ENCODE measurements at regions not wholly inside any gene's neighbourhood (a gene's known extent, or its start where the extent isn't known, plus 50 kb on each side); places are given as distances from the start of the nearest gene placed in this dataset.

- DNase-seq (ENCODE audit: low read depth in 2 of 2) = no peak
These were observed 170.3 kb downstream of the NUP210 start for GRCh38 chr3:13249664-13250390.

GRCh38 chr3:13248640-13249039 lies 171.5 kb downstream of the NUP210 start:
- no peak for DNase-seq (ENCODE audit: low read depth in 2 of 2)

DNA sequence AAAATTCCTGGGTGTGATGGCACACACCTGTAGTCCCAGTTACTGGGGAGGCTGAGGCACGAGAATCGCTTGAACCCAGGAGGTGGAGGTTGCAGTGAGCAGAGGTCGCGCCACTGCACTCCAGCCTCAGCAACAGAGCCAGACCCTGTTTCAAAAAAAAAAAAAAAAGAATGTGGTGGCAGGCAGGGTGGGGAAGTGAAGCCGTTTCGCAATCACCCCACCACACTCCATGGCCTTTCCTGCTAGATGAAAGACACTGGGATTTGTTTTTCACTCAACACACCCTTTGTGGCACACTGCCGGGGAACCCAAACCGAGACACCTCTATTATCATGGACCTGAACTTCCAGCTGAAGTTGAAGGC lies 172.4 kb upstream of the IQSEC1 start:
- DNase-seq (ENCODE audit: low read depth in 2 of 2) = no peak

GRCh38 chr3:13243586-13243985 lies 170.4 kb upstream of the IQSEC1 start:
- no peak for DNase-seq (ENCODE audit: low read depth in 2 of 2)

- no peak for DNase-seq (ENCODE audit: low read depth in 2 of 2)
These were observed 169.1 kb upstream of the IQSEC1 start for GRCh38 chr3:13242364-13242737.

- DNase-seq (ENCODE audit: low read depth in 2 of 2) = no peak
These were observed 168.6 kb upstream of the IQSEC1 start for GRCh38 chr3:13241621-13242363.

- no peak for DNase-seq (ENCODE audit: low read depth in 2 of 2)
These were observed 167.8 kb upstream of the IQSEC1 start for GRCh38 chr3:13240928-13241618.

DNA sequence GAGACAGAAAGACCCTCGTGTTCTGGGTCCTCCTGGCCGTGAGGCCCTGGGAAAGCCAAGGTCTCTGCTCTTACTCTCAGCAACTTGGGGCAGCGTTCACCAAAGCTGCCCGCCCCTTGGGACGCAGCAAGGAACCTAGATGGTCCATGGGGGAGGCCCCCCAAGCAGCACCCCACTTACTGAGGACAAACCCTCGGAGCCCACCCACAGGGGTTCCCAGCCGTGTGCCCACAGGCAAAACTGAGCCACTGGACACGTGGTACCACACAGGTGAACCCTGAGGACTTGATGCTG lies 166.2 kb upstream of the IQSEC1 start:
- no peak for DNase-seq (ENCODE audit: low read depth in 2 of 2)

GRCh38 chr3:13238687-13239466 lies 165.6 kb upstream of the IQSEC1 start:
- no peak for DNase-seq (ENCODE audit: low read depth in 2 of 2)

DNA sequence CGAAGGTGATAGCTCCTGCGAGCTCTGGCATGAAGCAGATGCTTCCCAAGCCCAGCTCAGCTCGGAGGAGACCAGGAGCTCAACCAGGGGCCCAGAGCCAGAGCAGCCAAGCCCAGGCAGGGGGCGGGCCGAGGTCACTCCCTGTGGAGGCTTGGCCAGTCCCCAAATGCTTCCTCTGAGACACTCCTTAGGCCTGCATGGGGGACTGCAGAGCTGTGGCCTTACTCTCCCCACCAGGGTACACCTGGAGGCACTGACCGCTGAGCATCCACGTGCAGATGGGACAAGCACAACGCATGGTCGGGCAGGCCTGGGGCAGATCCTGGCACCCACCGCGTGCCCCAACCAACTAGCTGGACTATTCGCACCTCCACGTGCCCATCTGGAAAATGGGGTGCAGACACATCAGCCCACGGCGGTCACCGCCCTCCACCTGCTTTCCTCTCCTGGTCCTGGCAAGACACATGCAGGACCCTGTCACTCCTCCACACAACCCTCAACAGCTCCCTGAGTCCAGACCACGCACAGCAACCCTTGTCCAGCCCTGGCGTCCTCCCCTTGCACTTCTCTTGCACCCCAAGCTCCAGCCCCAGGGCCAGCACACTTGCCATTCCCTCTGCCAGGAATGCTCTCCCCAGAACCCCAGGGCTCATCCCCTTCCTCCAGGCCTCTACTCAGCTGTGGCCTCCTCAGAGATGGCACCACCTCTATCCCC lies 164.7 kb upstream of the IQSEC1 start:
- DNase-seq (ENCODE audit: low read depth in 2 of 2) = no peak

- DNase-seq (ENCODE audit: low read depth in 2 of 2) = no peak
These were observed 163.4 kb upstream of the IQSEC1 start for GRCh38 chr3:13236557-13237173.

DNA sequence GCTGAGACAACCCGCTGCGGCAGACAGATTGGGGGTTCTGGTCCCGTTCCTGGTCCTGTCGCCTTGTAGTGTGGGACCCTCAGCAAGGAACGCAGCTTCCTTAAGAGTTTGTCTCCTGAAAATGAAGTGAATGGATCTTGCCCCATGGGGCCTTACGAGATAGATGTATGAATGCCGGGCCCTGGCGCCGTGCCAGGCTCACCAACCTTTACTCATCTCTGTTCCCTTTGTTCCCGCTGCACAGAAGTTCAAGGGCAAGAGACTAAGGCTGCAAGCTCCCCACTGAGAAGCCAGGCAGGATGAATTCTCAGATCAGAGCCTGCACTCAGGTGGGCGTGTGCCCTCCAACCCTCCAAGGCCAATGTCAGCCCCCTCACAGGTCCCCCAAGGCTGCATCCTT lies 162.7 kb upstream of the IQSEC1 start:
- no peak for DNase-seq (ENCODE audit: low read depth in 2 of 2)

GRCh38 chr3:13235079-13235478 lies 161.8 kb upstream of the IQSEC1 start:
- DNase-seq (ENCODE audit: low read depth in 2 of 2) = no peak

DNA sequence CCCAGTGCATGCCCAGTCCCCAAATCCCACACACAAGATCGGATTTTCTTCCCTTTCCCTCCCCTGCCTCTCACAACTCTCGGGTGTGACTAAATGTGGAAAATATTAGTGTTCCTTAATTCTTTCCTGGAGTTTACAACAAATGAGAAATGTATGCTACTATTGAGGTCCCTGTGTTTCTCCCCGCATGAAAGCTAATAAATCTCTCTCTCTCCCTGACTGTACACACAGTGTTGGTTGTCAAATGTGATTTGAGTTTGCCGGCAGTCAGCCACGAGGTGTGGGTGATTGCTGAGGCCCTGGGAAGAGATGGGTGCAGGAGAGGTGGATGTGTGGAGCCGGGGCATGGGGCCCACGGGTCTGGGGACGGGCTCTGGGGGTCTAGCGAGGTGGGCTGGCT lies 161.4 kb upstream of the IQSEC1 start:
- DNase-seq (ENCODE audit: low read depth in 2 of 2) = no peak

GRCh38 chr3:13233487-13234485 lies 160.6 kb upstream of the IQSEC1 start:
- no peak for DNase-seq (ENCODE audit: low read depth in 2 of 2)

- DNase-seq (ENCODE audit: low read depth in 2 of 2) = no peak
These were observed 158.8 kb upstream of the IQSEC1 start for GRCh38 chr3:13231781-13232666.

GRCh38 chr3:13229273-13229949 lies 156.2 kb upstream of the IQSEC1 start:
- no peak for DNase-seq (ENCODE audit: low read depth in 2 of 2)

DNA sequence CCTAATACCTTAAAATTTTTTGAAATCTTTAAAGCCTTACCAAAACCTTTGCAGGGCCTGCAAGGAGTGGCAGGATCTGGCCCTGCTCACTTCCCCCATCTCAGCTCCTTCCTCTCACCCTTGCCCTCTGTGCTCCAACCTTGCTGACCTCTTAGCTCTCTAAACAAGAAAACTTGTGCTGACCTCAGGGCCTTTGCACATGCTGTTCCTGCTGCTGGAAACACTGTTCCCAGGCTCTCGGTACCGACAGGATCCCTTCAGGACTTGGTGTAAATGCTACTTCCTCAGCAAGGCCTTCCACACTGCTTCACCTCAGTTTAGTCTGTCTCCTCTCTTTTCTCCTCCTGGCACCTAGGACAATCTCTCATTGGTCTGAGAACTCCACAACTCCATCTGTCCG lies 155.4 kb upstream of the IQSEC1 start:
- DNase-seq (ENCODE audit: low read depth in 2 of 2) = no peak
